ENCODE measurements at regions not wholly inside any gene's neighbourhood (a gene's known extent, or its start where the extent isn't known, plus 50 kb on each side); places are given as distances from the start of the nearest gene placed in this dataset.
"Not testable (repeated sequence)": the region's sequence is repeated elsewhere in the genome, so short reads cannot be mapped to it uniquely, and the experiment has no call there.

DNA sequence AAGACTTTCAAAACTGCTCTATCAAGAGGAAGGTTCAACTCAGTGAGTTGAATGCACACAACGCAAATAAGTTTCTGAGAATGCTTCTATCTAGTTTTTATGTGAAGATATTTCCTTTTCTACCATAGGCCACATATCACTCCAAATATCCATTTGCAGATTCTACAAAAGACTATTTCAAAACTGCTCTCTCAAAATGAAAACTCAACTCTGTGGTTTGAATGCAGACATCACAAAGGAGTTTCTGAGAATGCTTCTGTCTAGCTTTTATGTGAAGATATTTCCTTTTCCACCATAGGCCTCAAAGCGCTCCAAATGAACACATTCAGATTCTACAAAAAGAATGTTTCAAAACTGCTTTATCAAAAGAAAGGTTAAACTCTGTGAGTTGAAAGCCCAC lies 1093.1 kb upstream of the DEFB115 start:
- not testable (repeated sequence) for H3K4me3 ChIP-seq (ENCODE audit: low read length)

DNA sequence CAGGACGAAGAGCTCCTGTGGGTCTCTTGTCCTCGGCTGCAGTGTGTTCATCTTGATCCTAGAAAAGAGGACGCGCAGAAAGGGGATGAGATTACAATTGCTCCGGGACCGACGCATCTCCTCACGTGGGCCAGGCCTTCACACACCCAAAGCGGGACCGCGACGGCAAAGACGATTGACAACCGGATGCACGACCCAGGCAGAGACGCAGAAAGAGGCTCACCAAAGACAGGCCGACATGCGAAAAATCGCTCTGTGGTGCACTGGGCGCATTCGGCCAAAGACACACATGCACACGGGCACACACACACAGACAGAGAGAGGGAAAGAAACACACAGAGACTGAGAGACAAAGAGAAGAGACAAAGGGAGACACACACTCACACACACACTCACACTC lies 1089.9 kb upstream of the DEFB115 start:
- TF ChIP-seq ZNF274 (IDR thresholded peaks at IDR 0.05; ENCODE audit: low read depth, low read length) = no peak
- H3K4me3 ChIP-seq (ENCODE audit: low read length) = no peak overlapping the region

DNA sequence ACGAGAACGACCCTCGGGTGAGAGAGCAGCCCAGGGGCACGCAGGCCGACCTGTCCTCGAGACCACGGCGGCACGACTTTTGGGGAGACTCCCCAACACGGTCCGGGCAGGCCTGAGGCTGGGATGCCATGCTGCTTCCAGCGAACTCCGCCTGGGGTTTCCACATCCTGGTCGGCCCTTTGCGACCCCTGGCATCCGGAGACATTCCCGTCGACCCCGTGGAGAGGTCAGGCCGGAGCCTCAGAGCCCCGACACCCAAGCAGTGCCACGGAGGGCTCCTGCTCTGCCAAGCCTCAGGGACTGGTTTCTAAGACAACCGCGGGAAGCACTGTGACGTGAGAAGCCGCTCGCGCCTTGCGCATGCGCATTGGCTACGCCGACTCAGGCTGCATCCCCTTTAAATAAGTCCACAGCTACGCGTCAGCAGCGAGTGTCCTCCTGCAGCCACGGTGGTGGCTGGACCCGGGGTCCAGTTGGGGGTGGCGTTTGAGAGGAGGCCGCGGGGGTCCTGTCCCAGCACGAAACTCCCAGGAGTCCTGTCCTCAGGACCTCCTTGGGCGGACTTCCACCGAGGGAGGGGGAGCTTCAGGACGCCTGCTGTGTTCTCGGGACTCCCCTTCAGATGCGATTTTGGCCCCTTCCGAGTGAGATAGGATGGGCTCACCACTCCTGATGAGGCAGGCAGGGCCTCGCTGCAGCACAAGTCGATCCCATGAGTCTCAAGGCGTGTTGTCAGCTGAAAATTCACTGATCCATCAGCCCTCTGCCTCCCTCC lies 1089.3 kb upstream of the DEFB115 start:
- H3K4me3 ChIP-seq (ENCODE audit: low read length) = no peak overlapping the region
- no peak for TF ChIP-seq ZNF274 (IDR thresholded peaks at IDR 0.05; ENCODE audit: low read depth, low read length)

DNA sequence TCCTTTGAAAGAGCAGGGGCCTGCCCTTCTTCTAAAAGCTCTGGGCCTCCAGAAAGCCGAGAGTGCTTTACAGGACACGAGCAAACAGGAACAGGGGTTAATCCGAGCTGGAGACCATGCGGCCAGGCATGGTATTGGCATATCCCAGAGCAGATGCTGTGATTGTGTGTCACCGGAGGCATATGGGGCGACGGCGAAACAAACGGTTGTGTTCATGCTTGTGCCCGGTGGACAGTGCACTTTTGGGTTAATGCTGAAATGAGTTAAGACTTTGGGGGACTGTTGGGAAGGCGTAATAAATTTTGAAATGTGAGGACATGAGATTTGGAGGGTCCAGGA lies 1088.7 kb upstream of the DEFB115 start:
- TF ChIP-seq ZNF274 (IDR thresholded peaks at IDR 0.05; ENCODE audit: low read depth, low read length) = no peak

DNA sequence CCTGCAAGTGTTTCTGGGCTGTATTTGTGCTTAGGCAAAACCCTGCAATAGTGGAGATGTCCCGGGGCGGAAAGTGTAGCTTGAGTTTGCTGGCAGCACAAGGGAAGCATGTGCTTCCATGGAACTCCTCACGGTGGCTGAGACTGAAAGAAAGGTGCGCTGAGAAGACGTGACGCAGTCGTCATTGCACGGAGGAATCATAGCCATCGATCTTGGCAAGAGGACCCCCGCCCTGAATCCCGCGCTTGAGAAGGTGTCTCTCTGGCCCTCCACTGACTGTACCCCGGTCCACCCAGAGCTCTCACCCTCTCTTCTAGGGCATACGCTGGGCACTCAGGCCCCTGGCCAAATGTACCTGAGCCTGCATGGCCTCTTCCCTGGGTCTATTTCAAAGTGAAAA lies 1081.8 kb upstream of the DEFB115 start:
- no peak for TF ChIP-seq ZNF274 (IDR thresholded peaks at IDR 0.05; ENCODE audit: low read depth, low read length)
- no peak overlapping the region for H3K4me3 ChIP-seq (ENCODE audit: low read length)

More for the DNA sequence above, 1088.7 kb upstream of the DEFB115 start:
- H3K4me3 ChIP-seq (ENCODE audit: low read length) = no peak overlapping the region

DNA sequence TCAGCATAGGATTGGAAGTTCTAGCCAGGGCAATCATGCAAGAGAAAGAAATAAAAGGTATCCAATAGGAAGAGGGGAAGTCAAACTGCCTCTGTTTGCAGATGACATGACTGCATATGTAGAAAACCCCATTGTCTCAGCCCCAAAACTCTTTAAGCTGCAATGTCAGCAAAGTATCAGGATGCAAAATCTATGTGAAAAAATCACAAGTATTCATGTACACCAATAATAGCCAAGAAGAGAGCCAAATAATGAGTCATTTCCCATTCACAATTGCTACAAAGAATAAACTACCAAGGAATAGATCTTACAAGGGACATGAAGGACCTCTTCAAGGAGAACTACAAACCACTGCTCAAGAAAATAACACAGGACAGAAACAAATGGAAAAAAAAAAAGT lies 1074.3 kb upstream of the DEFB115 start:
- not testable (repeated sequence) for H3K4me3 ChIP-seq (ENCODE audit: low read length)

DNA sequence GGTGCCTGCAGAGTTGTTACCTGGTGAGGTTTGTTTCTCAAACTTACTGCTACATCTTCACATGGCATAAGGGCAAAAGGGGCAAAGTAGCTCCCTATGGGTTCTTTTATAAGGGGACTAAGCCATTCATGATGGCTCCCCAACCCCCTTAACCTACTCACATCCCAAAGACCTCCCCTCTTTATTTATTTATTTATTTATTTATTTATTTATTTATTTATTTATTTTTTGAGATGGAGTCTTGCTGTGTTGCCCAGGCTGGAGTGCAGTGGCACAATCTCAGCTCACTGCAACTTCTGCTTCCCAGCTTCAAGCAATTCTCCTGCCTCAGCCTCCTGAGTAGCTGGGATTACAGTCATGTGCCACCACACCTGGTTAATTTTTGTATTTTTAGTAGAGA lies 1065.7 kb upstream of the DEFB115 start:
- H3K4me3 ChIP-seq (ENCODE audit: low read length) = not testable (repeated sequence)

DNA sequence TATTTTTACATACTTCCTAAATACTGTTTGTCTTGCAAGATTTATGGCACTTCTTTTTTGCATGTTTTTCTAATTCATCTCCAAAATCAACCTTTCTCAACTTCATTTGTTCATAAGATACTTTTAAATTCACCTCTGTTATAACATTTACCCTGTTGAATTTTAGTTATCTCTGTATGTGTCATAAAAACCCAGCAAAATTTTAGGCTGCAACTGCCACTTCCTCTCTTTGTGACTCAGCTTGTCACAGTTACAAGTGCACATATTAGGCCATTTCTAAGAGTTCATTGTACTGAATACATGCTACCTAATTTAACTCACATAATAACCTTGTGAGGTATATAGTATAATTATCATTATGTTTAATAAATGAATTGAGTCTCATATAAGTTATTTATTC lies 1023.0 kb upstream of the DEFB115 start:
- H3K4me3 ChIP-seq (ENCODE audit: low read length) = not testable (repeated sequence)

DNA sequence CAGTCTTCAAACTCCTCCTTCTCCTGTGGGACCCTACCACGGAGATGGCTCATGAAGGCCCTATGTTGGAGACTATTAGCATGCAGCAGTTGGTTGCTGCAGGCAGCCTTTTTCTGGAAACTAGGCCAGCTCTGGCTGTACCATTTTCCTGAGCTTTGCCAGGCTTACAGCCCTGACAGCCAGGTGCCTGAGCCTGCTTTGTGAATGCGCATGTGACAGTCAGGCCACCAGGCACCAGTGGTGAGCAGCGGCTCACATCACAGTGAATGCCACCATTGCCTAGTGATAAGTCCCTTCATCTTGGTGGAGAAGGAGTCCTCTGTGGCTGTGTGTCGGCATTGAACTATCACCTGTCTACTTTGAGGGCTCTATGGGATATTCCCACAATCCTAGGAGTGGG lies 982.4 kb upstream of the DEFB115 start:
- H3K4me3 ChIP-seq (ENCODE audit: low read length) = not testable (repeated sequence)

DNA sequence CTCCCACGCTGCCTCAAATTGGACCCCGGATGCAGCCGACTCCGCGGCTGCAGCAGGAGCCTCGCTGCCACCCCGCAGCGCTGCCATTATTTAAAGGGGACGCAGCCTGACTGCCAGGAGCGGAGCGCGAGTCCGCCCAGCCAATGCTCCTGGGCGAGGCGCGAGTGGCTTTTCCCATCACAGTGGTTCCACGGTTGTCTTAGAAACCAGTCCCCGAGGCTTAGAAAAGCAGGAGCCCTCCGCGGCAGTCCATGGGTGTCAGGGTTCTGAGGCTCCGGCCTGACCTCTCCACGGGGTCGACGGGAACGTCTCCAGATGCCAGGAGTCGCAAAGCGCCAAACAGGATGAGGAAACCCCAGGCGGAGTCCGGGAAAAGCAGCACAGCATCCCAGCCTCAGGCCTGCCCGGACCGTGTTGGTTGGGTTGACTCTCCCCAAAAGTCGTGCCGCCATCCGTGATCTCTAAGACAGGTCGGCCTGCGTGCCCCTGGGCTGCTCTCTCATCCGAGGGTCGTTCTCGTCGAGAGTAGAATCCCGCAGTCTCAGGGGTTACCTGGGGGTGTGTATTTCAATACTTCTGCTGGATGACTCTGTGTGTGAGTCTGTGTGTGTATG lies 975.8 kb upstream of the DEFB115 start:
- TF ChIP-seq ZNF274 (IDR thresholded peaks at IDR 0.05; ENCODE audit: low read depth, low read length) = no peak
- H3K4me3 ChIP-seq (ENCODE audit: low read length) = no peak overlapping the region

DNA sequence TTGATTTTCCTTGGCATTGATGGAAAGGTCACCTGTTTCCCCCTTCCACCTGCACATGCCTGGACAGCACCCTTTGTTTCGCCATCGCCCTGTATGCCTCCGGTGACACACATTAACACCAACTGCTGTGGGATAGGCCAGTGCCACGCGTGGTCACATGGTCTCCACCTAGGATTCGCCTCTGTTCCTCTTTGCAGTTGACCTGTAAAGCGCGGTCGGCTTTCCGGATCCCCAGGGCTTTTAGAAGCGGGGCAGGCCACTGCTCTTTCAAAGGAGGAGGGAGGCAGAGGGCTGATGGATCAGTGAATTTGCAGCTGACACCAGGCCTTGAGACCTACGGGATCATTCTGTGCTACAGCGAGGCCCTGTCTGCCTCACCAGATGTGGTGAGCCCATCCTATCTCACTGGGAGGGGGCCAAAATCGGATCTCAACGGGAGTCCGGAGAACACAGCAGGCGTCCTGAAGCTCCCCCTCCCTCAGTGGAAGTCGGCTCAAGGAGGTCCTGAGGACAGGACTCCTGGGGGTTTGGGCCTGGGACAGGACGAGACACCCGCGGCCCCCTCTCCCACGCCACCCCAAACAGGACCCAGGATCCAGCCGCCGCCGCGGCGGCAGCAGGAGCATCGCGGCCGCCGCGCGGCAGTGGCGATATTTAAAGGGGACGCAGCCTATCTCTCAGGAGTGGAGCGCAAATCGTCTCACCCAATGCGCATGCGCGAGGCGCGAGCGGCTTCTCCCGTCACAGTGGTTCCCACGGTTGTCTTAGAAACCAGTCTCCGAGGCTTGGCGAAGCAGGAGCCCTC lies 973.8 kb upstream of the DEFB115 start:
- H3K4me3 ChIP-seq (ENCODE audit: low read length) = not testable (repeated sequence)

DNA sequence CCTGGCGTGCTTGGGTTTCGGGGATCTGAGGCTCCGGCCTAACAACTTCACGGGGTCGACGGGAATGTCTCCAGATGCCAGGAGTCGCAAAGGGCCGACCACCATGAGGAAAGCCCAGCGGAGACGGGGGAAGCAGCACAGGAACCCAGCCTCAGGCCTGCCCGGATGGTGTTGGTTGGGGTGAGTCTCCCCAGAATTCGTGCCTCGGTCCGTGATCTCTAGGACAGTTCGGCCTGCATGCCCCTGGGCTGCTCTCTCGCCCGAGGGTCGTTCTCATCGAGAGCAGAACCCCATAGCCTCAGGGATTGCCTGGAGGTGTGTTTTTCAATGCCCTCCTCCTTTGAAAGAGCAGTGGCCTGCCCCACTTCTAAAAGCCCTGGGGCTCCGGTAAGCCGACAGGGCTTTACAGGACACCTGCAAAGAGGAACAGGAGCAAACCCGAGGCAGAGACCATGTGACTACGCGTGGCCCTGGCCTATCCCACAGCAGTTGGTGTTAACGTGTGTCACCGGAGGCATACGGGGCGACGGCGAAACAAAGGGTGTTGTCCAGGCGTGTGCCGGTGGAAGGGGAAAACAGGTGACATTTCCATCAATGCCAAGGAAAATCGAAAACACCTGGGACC lies 973.1 kb upstream of the DEFB115 start:
- H3K4me3 ChIP-seq (ENCODE audit: low read length) = no peak overlapping the region

DNA sequence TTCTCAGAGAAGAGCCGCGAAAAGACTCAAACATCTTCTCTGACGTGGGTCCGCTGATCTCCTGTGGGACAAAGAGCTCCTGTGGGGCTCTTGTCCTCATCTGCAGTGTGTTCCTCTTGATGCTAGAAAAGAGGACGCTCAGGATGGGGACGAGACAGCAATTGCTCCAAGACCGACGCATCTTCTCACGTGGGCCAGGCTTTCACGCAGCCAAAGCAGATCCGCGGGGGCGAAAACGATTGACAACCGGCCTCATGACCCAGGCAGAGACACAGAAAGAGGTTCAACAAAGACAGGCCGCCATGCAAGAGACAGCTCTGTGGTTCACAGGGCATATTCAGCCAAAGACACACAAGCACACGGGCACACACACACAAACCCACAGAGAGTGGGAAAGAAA lies 971.8 kb upstream of the DEFB115 start:
- TF ChIP-seq ZNF274 (IDR thresholded peaks at IDR 0.05; ENCODE audit: low read depth, low read length) = no peak
- H3K4me3 ChIP-seq (ENCODE audit: low read length) = no peak overlapping the region

More for the DNA sequence above, 973.1 kb upstream of the DEFB115 start:
- no peak for TF ChIP-seq ZNF274 (IDR thresholded peaks at IDR 0.05; ENCODE audit: low read depth, low read length)

DNA sequence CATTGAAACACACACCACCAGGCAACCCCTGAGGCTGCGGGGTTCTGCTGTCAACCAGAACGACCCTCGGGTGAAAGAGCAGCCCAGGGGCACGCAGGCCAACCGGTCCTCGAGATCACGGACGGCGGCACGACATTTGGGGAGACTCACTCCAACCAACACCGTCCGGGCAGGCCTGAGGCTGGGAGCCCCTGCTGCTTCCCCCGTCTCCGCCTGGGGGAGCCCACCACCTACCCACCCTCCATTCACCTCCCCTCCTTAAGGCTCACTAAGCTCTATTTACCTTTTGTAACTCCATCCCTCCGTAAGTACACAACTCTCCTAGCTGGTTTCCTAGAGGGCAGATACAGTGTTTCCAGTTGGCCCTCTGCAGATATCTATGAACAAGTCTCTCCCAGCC lies 971.3 kb upstream of the DEFB115 start:
- no peak for TF ChIP-seq ZNF274 (IDR thresholded peaks at IDR 0.05; ENCODE audit: low read depth, low read length)

DNA sequence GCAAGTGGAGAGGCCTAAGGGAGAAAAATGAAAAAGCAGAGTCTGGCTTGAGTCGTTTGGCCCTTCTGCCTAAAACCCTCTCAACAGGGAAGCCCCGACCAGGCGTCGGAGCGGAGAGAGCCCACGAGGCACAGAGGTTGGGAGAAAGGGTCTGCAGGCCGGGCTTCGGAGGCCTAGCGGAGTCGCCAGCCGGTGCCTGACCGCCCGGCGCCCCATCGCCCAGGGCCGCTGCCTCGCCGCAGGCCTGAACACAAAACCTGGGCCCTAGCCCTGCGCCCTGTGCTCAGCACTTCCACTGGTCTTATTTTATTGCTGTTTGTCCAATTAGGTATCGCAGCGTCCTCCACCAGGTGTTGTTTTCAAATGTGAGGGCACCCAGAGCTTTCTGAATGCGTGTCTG lies 970.0 kb upstream of the DEFB115 start:
- not testable (repeated sequence) for H3K4me3 ChIP-seq (ENCODE audit: low read length)

More for the DNA sequence above, 971.3 kb upstream of the DEFB115 start:
- no peak overlapping the region for H3K4me3 ChIP-seq (ENCODE audit: low read length)
